ENCODE measurements at regions not wholly inside any gene's neighbourhood (a gene's known extent, or its start where the extent isn't known, plus 50 kb on each side); places are given as distances from the start of the nearest gene placed in this dataset.
"Not testable (repeated sequence)": the region's sequence is repeated elsewhere in the genome, so short reads cannot be mapped to it uniquely, and the experiment has no call there.

DNA sequence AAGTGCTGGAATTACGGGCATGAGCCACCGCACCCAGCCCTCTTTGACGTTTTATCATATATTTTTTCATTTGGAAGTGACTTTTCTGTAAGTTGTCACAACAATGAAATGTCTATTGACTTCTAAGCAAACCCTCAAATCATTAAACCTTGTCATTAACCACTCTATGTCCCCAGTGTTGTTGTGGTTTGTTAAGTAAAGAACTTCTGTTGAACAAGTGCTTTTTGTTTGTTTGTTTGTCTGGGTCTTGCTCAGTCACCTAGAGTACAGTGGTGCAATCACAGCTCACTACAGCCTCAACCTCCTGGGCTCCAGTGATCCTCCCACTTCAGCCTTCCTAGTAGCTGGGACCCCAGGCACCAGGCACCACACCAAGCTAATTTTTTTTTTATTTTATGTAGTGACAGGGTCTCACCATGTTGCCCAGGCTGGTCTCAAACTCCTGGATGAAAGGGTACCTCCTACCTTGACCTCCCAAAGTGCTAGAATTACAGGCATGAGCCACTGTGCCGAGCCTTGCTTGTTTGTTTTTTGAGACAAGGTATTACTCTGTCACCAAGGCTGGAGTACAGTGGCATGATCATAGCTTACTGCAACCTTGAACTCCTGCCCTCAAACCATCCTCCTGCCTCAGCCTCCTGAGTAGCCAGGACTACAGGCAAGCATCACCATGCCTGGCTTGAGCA, 57.6 kb upstream of the LOC128125822 start:
- Histone ChIP-seq H3K4me3 (no peak overlapping the region), H3K9me3 (no peaks in the 10 kb centered on the region), H3K27me3 (no peaks in the 10 kb centered on the region), H3K36me3 (no peaks in the 10 kb centered on the region), H3K4me1 (peaks cover 1 to 20% (median 11%) of the 10 kb centered on the region in 4 donors), H3K27ac (no peak overlapping the region)
- WGBS, 2 donors (ENCODE audit: low coverage in 1 of 2), result 86 to 87% methylated on average over 3 to 4 of the region's 4 CpGs
- TF ChIP-seq EP300 (IDR thresholded peaks at IDR 0.05; ENCODE audit: low read depth) (no peak), POLR2A (IDR thresholded peaks at IDR 0.05) (no peak), POLR2AphosphoS5 (IDR thresholded peaks at IDR 0.05) (no peak)
- TF ChIP-seq, protein P1, sequence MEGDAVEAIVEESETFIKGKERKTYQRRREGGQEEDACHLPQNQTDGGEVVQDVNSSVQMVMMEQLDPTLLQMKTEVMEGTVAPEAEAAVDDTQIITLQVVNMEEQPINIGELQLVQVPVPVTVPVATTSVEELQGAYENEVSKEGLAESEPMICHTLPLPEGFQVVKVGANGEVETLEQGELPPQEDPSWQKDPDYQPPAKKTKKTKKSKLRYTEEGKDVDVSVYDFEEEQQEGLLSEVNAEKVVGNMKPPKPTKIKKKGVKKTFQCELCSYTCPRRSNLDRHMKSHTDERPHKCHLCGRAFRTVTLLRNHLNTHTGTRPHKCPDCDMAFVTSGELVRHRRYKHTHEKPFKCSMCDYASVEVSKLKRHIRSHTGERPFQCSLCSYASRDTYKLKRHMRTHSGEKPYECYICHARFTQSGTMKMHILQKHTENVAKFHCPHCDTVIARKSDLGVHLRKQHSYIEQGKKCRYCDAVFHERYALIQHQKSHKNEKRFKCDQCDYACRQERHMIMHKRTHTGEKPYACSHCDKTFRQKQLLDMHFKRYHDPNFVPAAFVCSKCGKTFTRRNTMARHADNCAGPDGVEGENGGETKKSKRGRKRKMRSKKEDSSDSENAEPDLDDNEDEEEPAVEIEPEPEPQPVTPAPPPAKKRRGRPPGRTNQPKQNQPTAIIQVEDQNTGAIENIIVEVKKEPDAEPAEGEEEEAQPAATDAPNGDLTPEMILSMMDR (IDR thresholded peaks at IDR 0.05), result no peak
- in situ Hi-C loops (cut with MboI; ENCODE audit: low pct_ligation_motif_present in 1 of 4, low pct_unique_long_range_greater_than_20kb in 1 of 4, low sequenced_read_pairs in 3 of 4) (no loop called here), intact Hi-C loops (cut with DNase I; ENCODE audit: low total_unique reads) (no loop called here)
- no peak for DNase-seq

DNA sequence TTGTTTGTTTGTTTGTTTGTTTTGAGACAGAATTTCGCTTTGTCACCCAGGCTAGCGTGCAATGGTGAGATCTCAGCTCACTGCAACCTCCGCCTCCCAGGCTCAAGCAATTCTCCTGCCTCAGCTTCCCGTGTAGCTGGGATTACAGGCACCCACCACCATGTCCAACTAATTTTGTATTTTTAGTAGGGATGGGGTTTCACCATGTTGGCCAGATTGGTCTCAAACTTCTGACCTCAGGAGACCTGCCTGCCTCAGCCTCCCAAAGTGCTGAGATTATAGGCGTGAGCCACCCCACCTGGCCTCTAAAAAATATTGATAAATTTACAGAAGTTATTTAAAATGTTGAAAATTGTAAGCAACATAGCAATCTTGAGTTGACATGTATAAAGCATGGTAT, 57.1 kb upstream of the LOC128125822 start:
- WGBS, 2 donors (ENCODE audit: low coverage in 1 of 2), result 92 to 94% methylated on average over 4 to 5 of the region's 5 CpGs
- not testable (repeated sequence) for DNase-seq, H3K27ac ChIP-seq

DNA sequence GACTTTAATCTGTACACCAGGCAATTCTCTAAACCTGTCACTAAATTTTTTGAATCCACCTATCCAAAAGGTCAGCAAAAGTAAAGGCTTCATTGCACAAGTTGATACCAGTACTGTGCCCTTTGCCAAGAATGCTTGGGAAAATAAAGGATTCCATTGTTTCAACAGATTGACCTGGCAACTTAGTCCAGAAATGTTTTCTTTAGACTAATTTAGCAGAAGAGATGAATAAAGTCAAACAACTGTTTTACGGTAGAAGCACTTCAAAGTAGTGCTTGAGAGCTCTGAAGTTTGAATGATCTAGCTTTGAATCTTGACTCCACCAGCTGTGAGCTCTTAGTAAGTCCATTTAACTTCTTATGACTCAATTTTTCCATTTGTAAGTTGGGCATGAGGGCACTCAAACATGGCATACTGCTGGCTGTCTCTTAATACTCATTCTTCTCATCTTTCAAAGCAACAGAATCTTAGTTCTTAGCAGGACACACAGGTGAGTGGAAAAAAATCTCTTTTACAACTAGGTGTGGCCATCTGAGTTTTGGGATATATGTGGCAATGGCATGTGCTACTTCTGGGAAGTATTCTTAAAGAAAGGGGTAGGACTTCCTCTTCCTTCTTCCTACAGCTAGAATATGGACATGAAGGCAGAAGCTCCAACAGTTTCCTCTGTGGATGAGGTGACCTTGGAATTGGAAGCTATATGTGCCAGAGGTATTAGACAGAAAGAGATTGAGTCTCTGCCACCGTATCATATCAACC, 55.9 kb upstream of the LOC128125822 start:
- no peak for DNase-seq
- no peaks in the 10 kb centered on the region for H3K27me3 ChIP-seq
- no peaks in the 10 kb centered on the region for H3K36me3 ChIP-seq
- TF ChIP-seq, protein P1 (IDR thresholded peaks at IDR 0.05), result no peak
- TF ChIP-seq POLR2AphosphoS5 (IDR thresholded peaks at IDR 0.05), result no peak
- H3K4me1 ChIP-seq, result peaks cover 0 to 10% (median 4%) of the 10 kb centered on the region in 4 donors
- intact Hi-C loops (cut with DNase I; ENCODE audit: low total_unique reads) (no loop called here), in situ Hi-C loops (cut with MboI; ENCODE audit: low pct_ligation_motif_present in 1 of 4, low pct_unique_long_range_greater_than_20kb in 1 of 4, low sequenced_read_pairs in 3 of 4) (no loop called here)
- peak overlapping the region in 3 of 4 donors; percentile 2 to 27 (median 18) for H3K27ac ChIP-seq
- H3K9me3 ChIP-seq, result no peaks in the 10 kb centered on the region
- H3K4me3 ChIP-seq, result no peak overlapping the region
- WGBS, 2 donors (ENCODE audit: low coverage in 1 of 2), result 55 to 61% methylated on average over 2 of the region's 2 CpGs

More for the DNA sequence above, 57.1 kb upstream of the LOC128125822 start:
- intact Hi-C loops (cut with DNase I; ENCODE audit: low total_unique reads); H3K4me3 ChIP-seq; in situ Hi-C loops (cut with MboI; ENCODE audit: low pct_ligation_motif_present in 1 of 4, low pct_unique_long_range_greater_than_20kb in 1 of 4, low sequenced_read_pairs in 3 of 4); H3K27me3 ChIP-seq; H3K36me3 ChIP-seq; H3K9me3 ChIP-seq: not testable (repeated sequence)
- peaks cover 0 to 14% (median 7%) of the 10 kb centered on the region in 4 donors for H3K4me1 ChIP-seq

DNA sequence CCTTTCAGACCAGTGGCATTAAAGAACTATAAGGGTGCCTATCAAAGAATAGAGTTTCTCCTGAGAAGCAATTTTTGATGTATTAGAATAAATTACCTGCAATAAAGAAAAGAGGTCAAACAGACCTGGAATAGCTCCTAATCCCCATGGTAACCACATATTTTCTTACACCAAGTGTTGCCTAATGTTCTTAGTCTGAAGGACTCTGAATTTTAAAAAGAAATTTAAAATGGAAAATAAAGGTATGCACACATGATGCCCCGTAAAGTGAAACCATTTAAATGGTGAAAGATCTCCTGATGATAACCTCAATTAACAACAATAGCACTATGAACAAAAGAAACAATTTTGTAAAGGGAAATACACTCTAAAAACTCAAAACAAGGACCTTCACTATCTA, 55.1 kb upstream of the LOC128125822 start:
- TF ChIP-seq POLR2A (IDR thresholded peaks at IDR 0.05) (no peak), POLR2AphosphoS5 (IDR thresholded peaks at IDR 0.05) (no peak), EP300 (IDR thresholded peaks at IDR 0.05; ENCODE audit: low read depth) (no peak)
- TF ChIP-seq, protein P1 (IDR thresholded peaks at IDR 0.05), result no peak
- Histone ChIP-seq H3K36me3 (no peaks in the 10 kb centered on the region), H3K27me3 (no peaks in the 10 kb centered on the region), H3K27ac (no peak overlapping the region), H3K4me3 (no peak overlapping the region), H3K9me3 (no peaks in the 10 kb centered on the region), H3K4me1 (peaks cover 0 to 13% (median 4%) of the 10 kb centered on the region in 4 donors)
- 88 to 100% methylated on average over 1 of the region's 1 CpG for WGBS, 2 donors (ENCODE audit: low coverage in 1 of 2)
- intact Hi-C loops (cut with DNase I; ENCODE audit: low total_unique reads) (no loop called here), in situ Hi-C loops (cut with MboI; ENCODE audit: low pct_ligation_motif_present in 1 of 4, low pct_unique_long_range_greater_than_20kb in 1 of 4, low sequenced_read_pairs in 3 of 4) (no loop called here)
- DNase-seq, result no peak
